ENCODE measurements at regions not wholly inside any gene's neighbourhood (a gene's known extent, or its start where the extent isn't known, plus 50 kb on each side); places are given as distances from the start of the nearest gene placed in this dataset.

DNA sequence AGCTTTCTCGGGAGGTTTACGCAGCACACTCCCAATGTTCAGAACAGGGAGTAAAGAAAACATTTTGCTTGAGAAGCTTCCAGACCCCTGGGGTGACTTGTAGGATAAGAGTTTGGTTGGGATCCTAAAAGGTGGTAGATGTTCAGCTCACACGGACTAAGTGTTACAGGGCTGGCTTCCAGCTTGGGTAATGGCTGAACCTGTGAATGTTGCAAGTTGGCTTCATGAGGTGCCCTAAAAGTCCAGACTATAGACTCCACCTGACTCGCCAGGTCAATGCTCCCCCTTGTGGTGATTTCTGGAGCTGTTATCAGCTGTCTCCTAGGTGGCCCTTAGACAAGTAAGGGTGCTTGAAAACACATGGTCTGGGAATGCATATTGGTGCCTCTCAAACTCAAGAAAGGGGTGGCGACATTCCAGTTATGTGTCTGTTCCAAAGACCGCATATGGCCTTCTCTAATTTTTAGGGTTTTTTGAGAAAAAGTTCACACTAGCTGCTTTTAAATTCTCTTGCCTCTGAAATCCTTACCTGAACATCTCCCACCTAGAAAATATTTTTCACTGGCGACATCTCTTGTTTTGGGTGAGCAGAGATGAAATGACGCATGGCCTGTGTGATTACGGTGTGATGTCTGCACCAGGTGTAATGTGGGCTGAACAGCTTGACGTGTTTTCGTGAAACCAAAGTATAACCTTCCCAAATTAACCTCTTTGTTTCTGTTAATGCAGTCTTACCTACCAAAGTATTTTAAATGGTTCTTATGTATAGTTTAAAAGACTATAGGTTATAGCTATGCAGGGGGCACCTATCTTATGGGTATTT, 175.7 kb upstream of the KBTBD8 start:
- Histone ChIP-seq H3K4me3 (ENCODE audit: low read depth, low read length) (no peak overlapping the region), H3K27me3 (ENCODE audit: control insufficient read depth, insufficient read depth, low read length) (peaks cover 2% of the 10 kb centered on the region), H3K9me3 (ENCODE audit: control insufficient read depth, insufficient read depth, low read length) (no peaks in the 10 kb centered on the region), H3K27ac (ENCODE audit: low read depth, low read length) (no peak overlapping the region)
- peak; percentile 42 for DNase-seq (ENCODE audit: low read depth, low spot score)
- POLR2A ChIA-PET: no interaction called here
- CTCF ChIA-PET: interaction anchor here (0.5 to 4.3 kb wide), 62 partner anchors 8 to 1023 kb away, joined by 3 to 72 read pairs (median 4); no protein-coding TSS in a partner anchor
- TF ChIP-seq, protein P1, sequence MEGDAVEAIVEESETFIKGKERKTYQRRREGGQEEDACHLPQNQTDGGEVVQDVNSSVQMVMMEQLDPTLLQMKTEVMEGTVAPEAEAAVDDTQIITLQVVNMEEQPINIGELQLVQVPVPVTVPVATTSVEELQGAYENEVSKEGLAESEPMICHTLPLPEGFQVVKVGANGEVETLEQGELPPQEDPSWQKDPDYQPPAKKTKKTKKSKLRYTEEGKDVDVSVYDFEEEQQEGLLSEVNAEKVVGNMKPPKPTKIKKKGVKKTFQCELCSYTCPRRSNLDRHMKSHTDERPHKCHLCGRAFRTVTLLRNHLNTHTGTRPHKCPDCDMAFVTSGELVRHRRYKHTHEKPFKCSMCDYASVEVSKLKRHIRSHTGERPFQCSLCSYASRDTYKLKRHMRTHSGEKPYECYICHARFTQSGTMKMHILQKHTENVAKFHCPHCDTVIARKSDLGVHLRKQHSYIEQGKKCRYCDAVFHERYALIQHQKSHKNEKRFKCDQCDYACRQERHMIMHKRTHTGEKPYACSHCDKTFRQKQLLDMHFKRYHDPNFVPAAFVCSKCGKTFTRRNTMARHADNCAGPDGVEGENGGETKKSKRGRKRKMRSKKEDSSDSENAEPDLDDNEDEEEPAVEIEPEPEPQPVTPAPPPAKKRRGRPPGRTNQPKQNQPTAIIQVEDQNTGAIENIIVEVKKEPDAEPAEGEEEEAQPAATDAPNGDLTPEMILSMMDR (IDR thresholded peaks at IDR 0.05; ENCODE audit: low read depth, low read length): peak; percentile 84

DNA sequence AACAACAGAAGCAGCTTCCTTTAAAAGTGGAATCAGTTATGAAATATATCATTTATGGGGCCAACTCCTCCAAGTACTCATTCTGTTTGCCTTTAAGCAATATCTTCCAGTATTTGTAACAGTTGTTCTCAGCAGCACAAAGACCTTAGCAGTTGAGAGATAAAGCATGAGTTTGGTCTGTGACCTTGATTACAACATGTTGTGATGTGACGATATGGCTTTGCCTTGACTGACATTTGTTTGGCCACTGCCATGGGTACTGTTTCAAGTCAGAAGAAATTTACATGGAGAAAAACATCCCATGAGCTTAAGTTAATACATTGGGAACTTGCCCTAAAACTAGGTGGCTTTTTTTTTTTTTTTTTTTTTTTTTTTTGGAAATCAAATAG, 175.1 kb upstream of the KBTBD8 start:
- TF ChIP-seq, protein P1 (IDR thresholded peaks at IDR 0.05; ENCODE audit: low read depth, low read length): no peak
- ChIA-PET POLR2A (no interaction called here), CTCF (interaction anchor here (0.6 to 4.3 kb wide), 34 partner anchors 8 to 1023 kb away, joined by 3 to 72 read pairs (median 4); no protein-coding TSS in a partner anchor)
- no peak overlapping the region for H3K4me3 ChIP-seq (ENCODE audit: low read depth, low read length)
- no peaks in the 10 kb centered on the region for H3K9me3 ChIP-seq (ENCODE audit: control insufficient read depth, insufficient read depth, low read length)
- H3K27me3 ChIP-seq (ENCODE audit: control insufficient read depth, insufficient read depth, low read length): peaks cover 7% of the 10 kb centered on the region
- H3K27ac ChIP-seq (ENCODE audit: low read depth, low read length): no peak overlapping the region
- no peak for DNase-seq (ENCODE audit: low read depth, low spot score)

DNA sequence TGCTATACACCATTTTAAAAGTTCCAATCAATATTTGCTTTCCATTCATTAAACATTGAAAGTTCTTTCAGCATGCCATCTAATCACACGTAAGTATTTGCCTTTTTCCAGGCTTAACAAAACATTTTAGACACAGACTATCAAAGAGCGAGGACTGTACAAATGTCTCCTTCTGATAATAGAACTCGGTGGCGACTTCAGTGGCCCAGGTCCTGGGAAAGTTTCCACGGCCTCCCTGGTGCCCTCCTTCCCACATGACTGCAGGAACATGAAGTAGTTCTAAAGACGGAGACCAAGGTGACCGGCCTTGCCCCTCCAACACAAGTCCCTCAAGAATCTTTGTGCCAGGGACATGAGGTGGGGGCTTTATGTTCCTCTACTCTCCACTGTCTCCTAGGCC, 174.6 kb upstream of the KBTBD8 start:
- Histone ChIP-seq H3K27me3 (ENCODE audit: control insufficient read depth, insufficient read depth, low read length) (peaks cover 9% of the 10 kb centered on the region), H3K4me3 (ENCODE audit: low read depth, low read length) (no peak overlapping the region), H3K9me3 (ENCODE audit: control insufficient read depth, insufficient read depth, low read length) (no peaks in the 10 kb centered on the region), H3K27ac (ENCODE audit: low read depth, low read length) (no peak overlapping the region)
- POLR2A ChIA-PET: no interaction called here
- CTCF ChIA-PET: interaction anchor here (0.9 to 4.3 kb wide), 8 partner anchors 9 to 570 kb away, joined by 3 to 72 read pairs (median 10); no protein-coding TSS in a partner anchor
- DNase-seq (ENCODE audit: low read depth, low spot score): no peak
- TF ChIP-seq, protein P1 (IDR thresholded peaks at IDR 0.05; ENCODE audit: low read depth, low read length): no peak

DNA sequence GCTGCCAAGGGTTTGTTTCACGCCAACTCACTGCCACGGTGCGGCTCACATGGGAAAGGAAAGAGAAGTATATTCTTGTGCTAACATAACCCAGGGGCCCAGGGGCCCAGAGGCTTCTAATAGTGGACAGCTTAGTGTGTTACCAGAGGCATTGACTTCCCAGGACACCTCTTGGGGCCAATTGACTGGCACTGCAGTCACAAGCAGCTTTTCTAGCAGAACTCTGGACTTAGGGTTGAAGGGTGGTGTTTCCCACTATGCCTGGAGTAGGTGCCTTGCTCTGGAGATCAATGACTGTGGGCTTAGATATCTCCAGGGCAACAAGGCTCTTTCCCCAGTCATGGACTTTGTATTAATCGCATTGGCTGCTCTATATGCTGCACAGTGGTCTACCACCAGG, 172.7 kb upstream of the KBTBD8 start:
- no peak for DNase-seq (ENCODE audit: low read depth, low spot score)
- TF ChIP-seq, protein P1 (IDR thresholded peaks at IDR 0.05; ENCODE audit: low read depth, low read length): no peak

DNA sequence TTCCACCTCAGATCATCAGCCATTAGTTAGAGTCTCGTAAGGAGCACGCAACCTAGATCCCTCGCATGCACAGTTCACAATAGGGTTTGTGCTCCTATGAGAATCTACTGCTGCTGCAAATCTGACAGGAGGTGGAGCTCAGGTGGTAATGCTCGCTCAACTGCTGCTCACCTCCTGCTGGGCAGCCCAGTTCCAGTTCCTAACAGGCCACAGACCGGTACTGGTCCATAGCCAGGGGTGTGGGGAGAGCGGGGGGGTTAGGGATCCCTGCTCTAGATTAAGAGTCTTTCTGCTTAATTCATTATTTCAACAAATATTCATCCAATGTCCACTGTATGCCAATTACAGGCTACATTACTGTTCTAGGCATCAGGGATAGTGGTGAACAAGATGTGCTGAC, 170.4 kb upstream of the KBTBD8 start:
- POLR2A ChIA-PET: no interaction called here
- no peak overlapping the region for H3K27ac ChIP-seq (ENCODE audit: low read depth, low read length)
- peaks cover 15% of the 10 kb centered on the region for H3K27me3 ChIP-seq (ENCODE audit: control insufficient read depth, insufficient read depth, low read length)
- TF ChIP-seq, protein P1 (IDR thresholded peaks at IDR 0.05; ENCODE audit: low read depth, low read length): no peak
- H3K9me3 ChIP-seq (ENCODE audit: control insufficient read depth, insufficient read depth, low read length): no peaks in the 10 kb centered on the region
- DNase-seq (ENCODE audit: low read depth, low spot score): no peak
- CTCF ChIA-PET: interaction anchor here (1.0 to 3.8 kb wide), 3 partner anchors 11 to 420 kb away, joined by 3 to 17 read pairs (median 3); no protein-coding TSS in a partner anchor
- no peak overlapping the region for H3K4me3 ChIP-seq (ENCODE audit: low read depth, low read length)

More for the DNA sequence above, 172.7 kb upstream of the KBTBD8 start:
- ChIA-PET CTCF (interaction anchor here (1.2 to 4.3 kb wide), 2 partner anchors 548 to 572 kb away, joined by 4 to 72 read pairs; no protein-coding TSS in a partner anchor), POLR2A (no interaction called here)
- Histone ChIP-seq H3K9me3 (ENCODE audit: control insufficient read depth, insufficient read depth, low read length) (no peaks in the 10 kb centered on the region), H3K27ac (ENCODE audit: low read depth, low read length) (no peak overlapping the region), H3K4me3 (ENCODE audit: low read depth, low read length) (no peak overlapping the region), H3K27me3 (ENCODE audit: control insufficient read depth, insufficient read depth, low read length) (peaks cover 9% of the 10 kb centered on the region)
